ENCODE measurements at regions not wholly inside any gene's neighbourhood (a gene's known extent, or its start where the extent isn't known, plus 50 kb on each side); places are given as distances from the start of the nearest gene placed in this dataset.

DNA sequence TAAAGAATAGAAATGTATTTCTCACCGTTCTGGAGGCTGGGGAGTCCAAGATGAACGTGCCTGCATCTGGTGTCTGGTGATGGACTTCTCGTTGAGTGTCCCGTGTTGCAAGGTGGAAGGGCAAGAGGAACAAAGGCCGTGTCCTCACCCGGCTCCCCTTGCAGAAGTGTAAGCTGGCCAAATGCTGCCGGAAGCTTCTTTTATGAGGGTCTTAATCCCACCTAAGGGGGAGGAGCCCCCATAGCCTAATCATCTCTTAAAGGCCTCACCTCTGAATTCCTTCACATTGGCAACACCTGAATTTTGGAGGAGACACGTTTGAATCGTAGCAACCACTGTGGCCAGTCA, 99.1 kb upstream of the DAP start:
- TF ChIP-seq POLR2A (IDR thresholded peaks at IDR 0.05; ENCODE audit: extremely low read depth, insufficient read length) = no peak
- TF ChIP-seq, protein P1, sequence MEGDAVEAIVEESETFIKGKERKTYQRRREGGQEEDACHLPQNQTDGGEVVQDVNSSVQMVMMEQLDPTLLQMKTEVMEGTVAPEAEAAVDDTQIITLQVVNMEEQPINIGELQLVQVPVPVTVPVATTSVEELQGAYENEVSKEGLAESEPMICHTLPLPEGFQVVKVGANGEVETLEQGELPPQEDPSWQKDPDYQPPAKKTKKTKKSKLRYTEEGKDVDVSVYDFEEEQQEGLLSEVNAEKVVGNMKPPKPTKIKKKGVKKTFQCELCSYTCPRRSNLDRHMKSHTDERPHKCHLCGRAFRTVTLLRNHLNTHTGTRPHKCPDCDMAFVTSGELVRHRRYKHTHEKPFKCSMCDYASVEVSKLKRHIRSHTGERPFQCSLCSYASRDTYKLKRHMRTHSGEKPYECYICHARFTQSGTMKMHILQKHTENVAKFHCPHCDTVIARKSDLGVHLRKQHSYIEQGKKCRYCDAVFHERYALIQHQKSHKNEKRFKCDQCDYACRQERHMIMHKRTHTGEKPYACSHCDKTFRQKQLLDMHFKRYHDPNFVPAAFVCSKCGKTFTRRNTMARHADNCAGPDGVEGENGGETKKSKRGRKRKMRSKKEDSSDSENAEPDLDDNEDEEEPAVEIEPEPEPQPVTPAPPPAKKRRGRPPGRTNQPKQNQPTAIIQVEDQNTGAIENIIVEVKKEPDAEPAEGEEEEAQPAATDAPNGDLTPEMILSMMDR (IDR thresholded peaks at IDR 0.05; ENCODE audit: low read depth, low read length) = no peak
- TF ChIP-seq, protein P2, sequence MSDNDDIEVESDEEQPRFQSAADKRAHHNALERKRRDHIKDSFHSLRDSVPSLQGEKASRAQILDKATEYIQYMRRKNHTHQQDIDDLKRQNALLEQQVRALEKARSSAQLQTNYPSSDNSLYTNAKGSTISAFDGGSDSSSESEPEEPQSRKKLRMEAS (IDR thresholded peaks at IDR 0.05; ENCODE audit: low read depth, low read length) = no peak
